IPS DF 6.9 (cell line): ENCODE measurements at regions not wholly inside any gene's neighbourhood (a gene's known extent, or its start where the extent isn't known, plus 50 kb on each side); places are given as distances from the start of the nearest gene placed in this dataset.
A peak's percentile ranks its signal among the peaks of the same experiment; 100 is the strongest.

Experiments used
- DNase-seq: peaks from one replicate; pipeline ENCODE4 v3.0.0-alpha.2; 2013; ENCODE audit warnings: low read depth, low spot score
- H3K27ac ChIP-seq: one replicate; pipeline ENCODE4 v1.5.1; 2013; ENCODE audit warnings: low read length, control low read depth
- H3K27me3 ChIP-seq: 2 replicates; pipeline ENCODE4 v1.6.1; 2013; ENCODE audit warnings: mild to moderate bottlenecking, low read length; ENCODE audit not compliant: control insufficient read depth, insufficient read depth
- H3K36me3 ChIP-seq: 2 replicates; pipeline ENCODE4 v1.6.1; 2013; ENCODE audit warnings: low read length; ENCODE audit not compliant: control insufficient read depth, insufficient read depth
- H3K4me1 ChIP-seq: 2 replicates; pipeline ENCODE4 v1.6.1; 2013; ENCODE audit warnings: low read length; ENCODE audit not compliant: control insufficient read depth, insufficient read depth
- H3K4me3 ChIP-seq: 2 replicates; pipeline ENCODE4 v1.5.1; 2013; ENCODE audit warnings: mild to moderate bottlenecking, low read length
- H3K9me3 ChIP-seq: 2 replicates; pipeline ENCODE4 v1.6.1; 2013; ENCODE audit warnings: low read length, inconsistent platforms; ENCODE audit not compliant: control insufficient read depth, insufficient read depth
- WGBS: extraction: QIAGEN DNeasy Blood & Tissue Kit; methylation state at CpG from one replicate; pipeline ENCODE4 v1.1.7; 2013; ENCODE audit warnings: mixed read lengths, missing lambda C conversion rate; ENCODE audit not compliant: insufficient read length, insufficient coverage; 5-methylcytosine and 5-hydroxymethylcytosine counted together

DNA sequence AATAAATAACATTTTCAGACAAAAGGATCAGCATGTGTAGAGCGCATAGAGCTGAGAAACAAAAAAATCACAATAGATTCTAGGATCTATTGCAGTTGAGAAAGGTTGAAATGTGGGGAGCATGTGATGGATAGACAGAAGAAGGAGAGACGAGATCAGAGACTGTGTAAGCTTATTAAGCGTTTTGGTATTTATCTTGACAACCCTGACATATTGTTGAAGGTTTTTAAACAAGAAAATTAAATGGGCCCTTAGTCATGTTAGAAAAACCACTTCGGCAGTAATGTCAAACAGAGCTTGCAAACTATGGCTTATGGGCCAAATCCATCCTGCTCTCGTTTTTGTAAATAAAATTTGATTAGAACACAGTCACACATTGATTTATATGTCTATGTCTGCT lies 200.5 kb upstream of the KLF4 start:
- DNase-seq: no peak
- Histone ChIP-seq H3K27me3 (no peaks in the 10 kb centered on the region), H3K9me3 (no peaks in the 10 kb centered on the region), H3K27ac (no peak overlapping the region), H3K4me3 (no peak overlapping the region), H3K4me1 (no peaks in the 10 kb centered on the region), H3K36me3 (no peaks in the 10 kb centered on the region)
- WGBS: no CpG with 5 or more reads among the region's 5 CpGs

DNA sequence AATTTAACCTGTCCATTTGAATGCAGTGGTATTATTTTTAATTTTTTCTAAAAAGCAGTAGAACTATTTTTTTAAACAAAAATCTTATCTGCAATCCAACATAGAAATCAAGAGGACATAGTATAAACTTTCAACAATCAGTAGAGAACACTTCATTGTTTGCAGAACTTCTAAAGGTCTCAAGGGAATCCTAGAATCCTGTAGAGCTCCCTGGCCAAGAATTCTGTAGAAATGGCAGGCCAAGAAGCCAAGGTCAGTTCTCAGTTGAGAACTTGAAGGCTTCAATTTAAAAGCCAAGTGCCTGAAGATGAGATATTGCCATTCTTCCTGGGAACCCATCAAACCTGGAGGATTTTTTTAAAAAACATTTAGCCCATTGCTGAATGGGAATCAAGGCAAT lies 199.2 kb upstream of the KLF4 start:
- H3K4me1 ChIP-seq: no peaks in the 10 kb centered on the region
- no peak for DNase-seq
- no peaks in the 10 kb centered on the region for H3K36me3 ChIP-seq
- H3K9me3 ChIP-seq: no peaks in the 10 kb centered on the region
- H3K4me3 ChIP-seq: no peak overlapping the region
- no peaks in the 10 kb centered on the region for H3K27me3 ChIP-seq
- H3K27ac ChIP-seq: no peak overlapping the region

GRCh38 chr9:107685901-107686300 lies 196.3 kb upstream of the KLF4 start:
- no peaks in the 10 kb centered on the region for H3K27me3 ChIP-seq
- WGBS: no CpG with 5 or more reads among the region's 4 CpGs
- H3K9me3 ChIP-seq: no peaks in the 10 kb centered on the region
- H3K36me3 ChIP-seq: no peaks in the 10 kb centered on the region
- DNase-seq: no peak
- no peak overlapping the region for H3K4me3 ChIP-seq
- no peak overlapping the region for H3K27ac ChIP-seq
- H3K4me1 ChIP-seq: no peaks in the 10 kb centered on the region

DNA sequence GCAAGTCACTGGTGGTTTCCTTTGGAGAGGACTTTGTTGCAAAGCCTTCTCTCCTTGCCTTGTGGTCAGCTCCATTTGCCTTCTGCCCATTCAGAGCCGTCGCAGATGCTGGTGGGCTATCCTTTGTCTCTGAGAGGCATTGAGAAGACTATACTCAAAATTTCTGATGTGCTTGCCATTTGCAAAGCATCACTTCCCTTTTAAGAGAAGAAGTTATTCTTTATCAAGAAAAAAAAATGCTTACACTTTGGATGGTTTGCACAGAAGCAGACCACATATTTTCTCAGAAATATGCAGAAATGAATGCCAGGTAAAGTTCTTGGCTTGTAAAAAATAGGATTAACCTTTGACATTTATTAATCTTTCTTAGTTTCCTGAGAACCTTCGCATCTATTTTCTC lies 195.8 kb upstream of the KLF4 start:
- H3K36me3 ChIP-seq: no peaks in the 10 kb centered on the region
- DNase-seq: no peak
- no peaks in the 10 kb centered on the region for H3K4me1 ChIP-seq
- no peak overlapping the region for H3K27ac ChIP-seq
- no peaks in the 10 kb centered on the region for H3K27me3 ChIP-seq
- no peak overlapping the region for H3K4me3 ChIP-seq
- WGBS: no CpG with 5 or more reads among the region's 3 CpGs
- H3K9me3 ChIP-seq: no peaks in the 10 kb centered on the region

GRCh38 chr9:107684224-107684623 lies 194.7 kb upstream of the KLF4 start:
- no CpG with 5 or more reads among the region's 6 CpGs for WGBS
- Histone ChIP-seq H3K36me3 (no peaks in the 10 kb centered on the region), H3K9me3 (no peaks in the 10 kb centered on the region), H3K27me3 (no peaks in the 10 kb centered on the region), H3K27ac (no peak overlapping the region), H3K4me3 (no peak overlapping the region), H3K4me1 (no peaks in the 10 kb centered on the region)
- no peak for DNase-seq

- no peaks in the 10 kb centered on the region for H3K36me3 ChIP-seq
- no peaks in the 10 kb centered on the region for H3K9me3 ChIP-seq
Observed at GRCh38 chr9:107683566-107683965, 194.0 kb upstream of the KLF4 start.

GRCh38 chr9:107681988-107682387 lies 192.4 kb upstream of the KLF4 start:
- no peak overlapping the region for H3K4me3 ChIP-seq
- H3K27ac ChIP-seq: no peak overlapping the region
- H3K9me3 ChIP-seq: no peaks in the 10 kb centered on the region
- H3K36me3 ChIP-seq: no peaks in the 10 kb centered on the region
- H3K4me1 ChIP-seq: no peaks in the 10 kb centered on the region
- H3K27me3 ChIP-seq: no peaks in the 10 kb centered on the region
- no CpG with 5 or more reads among the region's 4 CpGs for WGBS
- DNase-seq: no peak

More at GRCh38 chr9:107683566-107683965, 194.0 kb upstream of the KLF4 start:
- DNase-seq: no peak
- Histone ChIP-seq H3K4me1 (no peaks in the 10 kb centered on the region), H3K27ac (no peak overlapping the region), H3K4me3 (no peak overlapping the region), H3K27me3 (no peaks in the 10 kb centered on the region)

GRCh38 chr9:107675351-107676259 lies 186.0 kb upstream of the KLF4 start:
- Histone ChIP-seq H3K9me3 (no peaks in the 10 kb centered on the region), H3K36me3 (no peaks in the 10 kb centered on the region), H3K4me3 (no peak overlapping the region), H3K27ac (peak overlapping the region; percentile 85), H3K4me1 (peaks cover 6% of the 10 kb centered on the region; the same call in 1 of the 2 replicates), H3K27me3 (no peaks in the 10 kb centered on the region)
- DNase-seq: no peak
- no CpG with 5 or more reads among the region's 10 CpGs for WGBS

GRCh38 chr9:107674721-107675277 lies 185.2 kb upstream of the KLF4 start:
- WGBS: no CpG with 5 or more reads among the region's 5 CpGs
- Histone ChIP-seq H3K4me3 (no peak overlapping the region), H3K9me3 (no peaks in the 10 kb centered on the region), H3K27ac (peak overlapping the region; percentile 85), H3K27me3 (no peaks in the 10 kb centered on the region), H3K4me1 (peaks cover 6% of the 10 kb centered on the region; the same call in 1 of the 2 replicates), H3K36me3 (no peaks in the 10 kb centered on the region)
- DNase-seq: no peak

GRCh38 chr9:107673861-107674720 lies 184.5 kb upstream of the KLF4 start:
- DNase-seq: no peak
- Histone ChIP-seq H3K27me3 (no peaks in the 10 kb centered on the region), H3K4me1 (peaks cover 6% of the 10 kb centered on the region; the same call in 1 of the 2 replicates), H3K36me3 (no peaks in the 10 kb centered on the region), H3K4me3 (no peak overlapping the region), H3K9me3 (no peaks in the 10 kb centered on the region), H3K27ac (peak overlapping the region; percentile 85)
- no CpG with 5 or more reads among the region's 3 CpGs for WGBS
